GM12878 (cell line): ENCODE measurements at regions not wholly inside any gene's neighbourhood (a gene's known extent, or its start where the extent isn't known, plus 50 kb on each side); places are given as distances from the start of the nearest gene placed in this dataset.

Experiments
- ATAC-seq: fragments of 200-7000 bp; cut with Tn5 transposase; 3 replicates; pipeline ENCODE4 v1.9.1; 2020; ENCODE audit warnings: mild to moderate bottlenecking, moderate library complexity
- BruUV-seq: library from RNA; stranded (reverse); fragments of 400-500 nt; replicated peaks from 2 replicates; lab custom pipeline; 2021; lab: Mats Ljungman, UMichigan
- CTCF ChIA-PET: fragments of 300-600 bp; sonication (Branson Sonifier 250); formaldehyde crosslinking; extraction: SDS; loops from one replicate; lab custom pipeline; 2021; ENCODE audit warnings: inconsistent platforms; lab: Yijun Ruan, JAX
- POLR2A ChIA-PET: fragments of 350-600 bp; formaldehyde crosslinking; extraction: SDS; loops from one replicate; lab custom pipeline; 2021; ENCODE audit warnings: inconsistent platforms; lab: Charles Lee
- RAD21 ChIA-PET: fragments of 300-600 bp; sonication (Branson Sonifier 250); formaldehyde crosslinking; loops from one replicate; lab custom pipeline; 2023; ENCODE audit warnings: antibody characterized with exemption; ENCODE audit not compliant: unreplicated experiment; lab: Charles Lee
- SMC1A ChIA-PET: fragments of 300-600 bp; sonication (Branson Sonifier 250); formaldehyde crosslinking; loops from one replicate; lab custom pipeline; 2023; ENCODE audit not compliant: unreplicated experiment, uncharacterized antibody; lab: Charles Lee
- DNase-seq: peaks from one replicate; pipeline ENCODE4 v3.0.0-alpha.2; 2011; ENCODE audit warnings: low read depth, low spot score
- FAIRE-seq: peaks from 3 replicates; lab custom pipeline; 2011; peaks lifted over from hg19 to GRCh38; lab: Jason Lieb, UNC
- H2AFZ ChIP-seq: 2 replicates; pipeline ENCODE4 v1.6.0; 2011; ENCODE audit warnings: low read depth, low read length, control low read depth; ENCODE audit not compliant: control insufficient read depth
- H3K27ac ChIP-seq: 2 replicates; pipeline ENCODE4 v1.5.1; 2011; ENCODE audit warnings: control low read depth; ENCODE audit not compliant: control insufficient read depth, insufficient read depth
- H3K27me3 ChIP-seq, 2 experiments: replicated peaks in 1 of 2; 2 replicates each; pipeline versions ENCODE4 v1.6.0 to v1.6.1; 2011; ENCODE audit warnings: low read length in 1 of 2; ENCODE audit not compliant: control insufficient read depth in 2 of 2, insufficient read depth in 2 of 2
- H3K36me3 ChIP-seq, 2 experiments: 2 replicates each; pipeline ENCODE4 v1.5.1; 2011; ENCODE audit warnings: low read length in 1 of 2; ENCODE audit not compliant: control insufficient read depth in 2 of 2, insufficient read depth in 2 of 2
- H3K4me1 ChIP-seq: 2 replicates; pipeline ENCODE4 v1.6.1; 2011; ENCODE audit warnings: mild to moderate bottlenecking, low read length, moderate library complexity, mixed read lengths; ENCODE audit not compliant: control insufficient read depth, insufficient read depth
- H3K4me2 ChIP-seq: 2 replicates; pipeline ENCODE4 v1.6.0; 2011; ENCODE audit warnings: control low read depth; ENCODE audit not compliant: control insufficient read depth, insufficient read depth
- H3K4me3 ChIP-seq: fragments of 200-600 bp; sonication (generic); 2 replicates; pipeline ENCODE4 v1.5.1; 2016
- H3K79me2 ChIP-seq: 2 replicates; pipeline ENCODE4 v1.6.0; 2011; ENCODE audit warnings: low read length; ENCODE audit not compliant: control insufficient read depth, insufficient read depth
- H3K9ac ChIP-seq: 2 replicates; pipeline ENCODE4 v1.8.0; 2011; ENCODE audit warnings: low read length, control low read depth, mixed read lengths; ENCODE audit not compliant: control insufficient read depth, insufficient read depth
- H3K9me3 ChIP-seq: replicated peaks from 3 replicates; pipeline ENCODE4 v1.5.1; 2011; ENCODE audit warnings: mild to moderate bottlenecking, low read length; ENCODE audit not compliant: control insufficient read depth, insufficient read depth
- H4K20me1 ChIP-seq: 2 replicates; pipeline ENCODE4 v1.6.0; 2011; ENCODE audit not compliant: control insufficient read depth, insufficient read depth
- GATAD2B ChIP-seq: fragments of 450-650 bp; conservative IDR thresholded peaks from 2 replicates; pipeline ENCODE4 v1.6.1; 2017; ENCODE audit warnings: low read depth, mild to moderate bottlenecking, moderate library complexity
- PRDM15 ChIP-seq: fragments of 450-650 bp; formaldehyde crosslinking; IDR thresholded peaks from 2 replicates; pipeline ENCODE4 v1.4.0; 2020; ENCODE audit warnings: mild to moderate bottlenecking, moderate library complexity
- RAD21 ChIP-seq: IDR thresholded peaks from 2 replicates; pipeline ENCODE4 v1.6.1; 2011; ENCODE audit warnings: mild to moderate bottlenecking, low read depth, low read length, moderate library complexity; ENCODE audit not compliant: insufficient read depth
- SIX5 ChIP-seq: IDR thresholded peaks from 2 replicates; pipeline ENCODE4 v1.6.1; 2011; ENCODE audit warnings: mild to moderate bottlenecking, low read depth, low read length, moderate library complexity; ENCODE audit not compliant: severe bottlenecking
- ZNF24 ChIP-seq: fragments of 450-650 bp; IDR thresholded peaks from 2 replicates; pipeline ENCODE4 v1.6.1; 2017; ENCODE audit warnings: antibody characterized with exemption, mild to moderate bottlenecking
- WGBS: methylation state at CpG from one replicate; pipeline ENCODE4 v1.1.6; 2016; ENCODE audit warnings: low lambda C conversion rate; ENCODE audit not compliant: insufficient replicate concordance, insufficient coverage; ENCODE audit errors: missing lambda C conversion rate; 5-methylcytosine and 5-hydroxymethylcytosine counted together
- in situ Hi-C: fragments of 300-500 bp; cut with MboI; formaldehyde crosslinking; loops from 9 replicates; pipeline ENCODE4 v1.14.3; 2018; ENCODE audit warnings: mixed read lengths
- intact Hi-C: fragments of 100-400 bp; cut with micrococcal nuclease; formaldehyde crosslinking; loops from one replicate; pipeline ENCODE4 v1.14.2; 2022; ENCODE audit not compliant: unreplicated experiment

- no peaks in the 10 kb centered on the region for H4K20me1 ChIP-seq
- no peaks in the 10 kb centered on the region for H3K27me3 ChIP-seq
- RAD21 ChIA-PET, result no interaction called here
- SMC1A ChIA-PET, result interaction anchor here (0.9 kb wide), 1 partner anchor 18 kb away, joined by 3 read pairs; no protein-coding TSS in a partner anchor
- in situ Hi-C loops (no loop called here), intact Hi-C loops (no loop called here)
- 0% methylated on average over 2 of the region's 2 CpGs for WGBS
- no peaks in the 10 kb centered on the region for H3K9me3 ChIP-seq
- POLR2A ChIA-PET, result no interaction called here
- no peak overlapping the region for H3K4me3 ChIP-seq
- ATAC-seq, result no peak
- no peaks in the 10 kb centered on the region for H3K79me2 ChIP-seq
- H3K27ac ChIP-seq, result no peak overlapping the region
- no peaks in the 10 kb centered on the region for H3K4me1 ChIP-seq
- CTCF ChIA-PET, result interaction anchor here (0.8 kb wide), 1 partner anchor 419 kb away, joined by 3 read pairs; no protein-coding TSS in a partner anchor
- no peaks in the 10 kb centered on the region for H3K36me3 ChIP-seq
- TF ChIP-seq GATAD2B, result no peak
- TF ChIP-seq RAD21, result no peak
- TF ChIP-seq PRDM15 (CRISPR knock-in tag), result no peak
- TF ChIP-seq SIX5, result no peak
- TF ChIP-seq ZNF24, result no peak
- DNase-seq, result no peak
- no peak overlapping the region for H2AFZ ChIP-seq
- no peak for FAIRE-seq
- no peak overlapping the region for H3K9ac ChIP-seq
- BruUV-seq, result no TSS peak
- no peak overlapping the region for H3K4me2 ChIP-seq
These were observed 102.6 kb upstream of the GUCY1A1 start for GRCh38 chr4:155564086-155564485.
